ENCODE measurements at regions not wholly inside any gene's neighbourhood (a gene's known extent, or its start where the extent isn't known, plus 50 kb on each side); places are given as distances from the start of the nearest gene placed in this dataset.
"Not testable (repeated sequence)": the region's sequence is repeated elsewhere in the genome, so short reads cannot be mapped to it uniquely, and the experiment has no call there.

- POLR2A ChIA-PET; DNase-seq (ENCODE audit: extremely low spot score): not testable (repeated sequence)
- CTCF ChIA-PET = interaction anchor here (1.4 kb wide), 1 partner anchor 10 kb away, joined by 3 read pairs; no protein-coding TSS in a partner anchor
Observed at GRCh38 chr2:55124682-55125081, 74.4 kb upstream of the RTN4 start.

- ChIA-PET CTCF (interaction anchor here (4.2 kb wide), 1 partner anchor 9 kb away, joined by 25 read pairs; no protein-coding TSS in a partner anchor), POLR2A (no interaction called here)
- TF ChIP-seq CTCF (IDR thresholded peaks at IDR 0.05; ENCODE audit: control extremely low read depth, extremely low read depth, low read depth, missing control alignments) = no peak
- DNase-seq (ENCODE audit: extremely low spot score) = no peak
Observed at GRCh38 chr2:55123851-55124269, 73.6 kb upstream of the RTN4 start.

GRCh38 chr2:55120634-55121359 is 70.5 kb upstream of the RTN4 start:
- ChIA-PET CTCF (interaction anchor here (0.7 to 4.2 kb wide), 7 partner anchors 8 to 598 kb away, joined by 3 to 25 read pairs (median 4); no protein-coding TSS in a partner anchor), POLR2A (no interaction called here)
- no peak for TF ChIP-seq CTCF (IDR thresholded peaks at IDR 0.05; ENCODE audit: control extremely low read depth, extremely low read depth, low read depth, missing control alignments)
- DNase-seq (ENCODE audit: extremely low spot score) = no peak

GRCh38 chr2:55119711-55120487 is 69.6 kb upstream of the RTN4 start:
- ChIA-PET POLR2A (no interaction called here), CTCF (interaction anchor here (0.7 to 4.2 kb wide), 9 partner anchors 9 to 105 kb away, joined by 3 to 25 read pairs (median 4); no protein-coding TSS in a partner anchor)
- TF ChIP-seq CTCF (IDR thresholded peaks at IDR 0.05; ENCODE audit: control extremely low read depth, extremely low read depth, low read depth, missing control alignments) = no peak
- DNase-seq (ENCODE audit: extremely low spot score) = no peak

GRCh38 chr2:55118643-55119083 is 68.4 kb upstream of the RTN4 start:
- POLR2A ChIA-PET = no interaction called here

GRCh38 chr2:55116966-55117365 is 66.7 kb upstream of the RTN4 start:
- ChIA-PET POLR2A (no interaction called here), CTCF (interaction anchor here (0.8 to 1.6 kb wide), 4 partner anchors 9 to 58 kb away, joined by 3 to 5 read pairs (median 4); no protein-coding TSS in a partner anchor)
- no peak for TF ChIP-seq CTCF (IDR thresholded peaks at IDR 0.05; ENCODE audit: control extremely low read depth, extremely low read depth, low read depth, missing control alignments)
- no peak for DNase-seq (ENCODE audit: extremely low spot score)

More at GRCh38 chr2:55118643-55119083, 68.4 kb upstream of the RTN4 start:
- CTCF ChIA-PET = interaction anchor here (0.9 to 2.2 kb wide), 6 partner anchors 9 to 56 kb away, joined by 3 to 9 read pairs (median 4); no protein-coding TSS in a partner anchor
- DNase-seq (ENCODE audit: extremely low spot score) = no peak
- TF ChIP-seq CTCF (IDR thresholded peaks at IDR 0.05; ENCODE audit: control extremely low read depth, extremely low read depth, low read depth, missing control alignments) = no peak
